Trophoblast cell (in vitro differentiated cells and primary cell): ENCODE measurements at regions not wholly inside any gene's neighbourhood (a gene's known extent, or its start where the extent isn't known, plus 50 kb on each side); places are given as distances from the start of the nearest gene placed in this dataset.

Source experiments
- DNase-seq, 2 donors: peaks; one replicate each; pipeline ENCODE4 v3.0.0-alpha.2; 2016
- H2AFZ ChIP-seq: 2 replicates; pipeline ENCODE4 v1.6.1; 2013; ENCODE audit warnings: low read length, moderate library complexity, mild to moderate bottlenecking; ENCODE audit not compliant: insufficient read depth, poor library complexity
- H2AK5ac ChIP-seq: 2 replicates; pipeline ENCODE4 v1.6.1; 2013; ENCODE audit warnings: mild to moderate bottlenecking, low read length
- H2BK120ac ChIP-seq: 2 replicates; pipeline ENCODE4 v1.6.1; 2013; ENCODE audit warnings: low read length, mild to moderate bottlenecking, moderate library complexity; ENCODE audit not compliant: insufficient read depth, poor library complexity
- H2BK12ac ChIP-seq: 2 replicates; pipeline ENCODE4 v1.6.1; 2013; ENCODE audit warnings: mild to moderate bottlenecking, low read length, moderate library complexity
- H2BK5ac ChIP-seq: 2 replicates; pipeline ENCODE4 v1.6.1; 2013; ENCODE audit warnings: low read length, low read depth, moderate library complexity, mild to moderate bottlenecking; ENCODE audit not compliant: poor library complexity
- H3K14ac ChIP-seq: 2 replicates; pipeline ENCODE4 v1.6.1; 2013; ENCODE audit warnings: mild to moderate bottlenecking, low read length
- H3K18ac ChIP-seq: 2 replicates; pipeline ENCODE4 v1.6.1; 2013; ENCODE audit warnings: mild to moderate bottlenecking, low read length
- H3K23ac ChIP-seq: 2 replicates; pipeline ENCODE4 v1.6.1; 2013; ENCODE audit warnings: low read length
- H3K27ac ChIP-seq: 2 replicates; pipeline ENCODE4 v1.5.1; 2013; ENCODE audit warnings: low read depth, mild to moderate bottlenecking, inconsistent platforms, low read length, moderate library complexity
- H3K27me3 ChIP-seq: 2 replicates; pipeline ENCODE4 v1.6.1; 2013; ENCODE audit warnings: inconsistent platforms, mild to moderate bottlenecking, low read length, moderate library complexity; ENCODE audit not compliant: insufficient read depth
- H3K36me3 ChIP-seq, 2 experiments: 1 replicate in 1 of 2; 2 replicates in 1 of 2; pipeline ENCODE4 v1.6.1; 2013; ENCODE audit warnings: low read length in 2 of 2, mild to moderate bottlenecking in 2 of 2, moderate library complexity in 1 of 2; ENCODE audit not compliant: insufficient read depth in 2 of 2, control insufficient read depth in 1 of 2
- H3K4ac ChIP-seq: 2 replicates; pipeline ENCODE4 v1.6.1; 2013; ENCODE audit warnings: low read depth, mild to moderate bottlenecking, low read length, moderate library complexity
- H3K4me1 ChIP-seq, 2 experiments: 1 replicate in 1 of 2; 2 replicates in 1 of 2; pipeline ENCODE4 v1.6.1; 2013; ENCODE audit warnings: low read length in 2 of 2, mild to moderate bottlenecking in 2 of 2, moderate library complexity in 1 of 2; ENCODE audit not compliant: insufficient read depth in 2 of 2, control insufficient read depth in 1 of 2
- H3K4me2 ChIP-seq: 2 replicates; pipeline ENCODE4 v1.6.1; 2013; ENCODE audit warnings: inconsistent platforms, mild to moderate bottlenecking, low read length, moderate library complexity
- H3K4me3 ChIP-seq: 2 replicates; pipeline ENCODE4 v1.5.1; 2013; ENCODE audit warnings: mild to moderate bottlenecking, low read depth, low read length, inconsistent platforms
- H3K79me1 ChIP-seq: one replicate; pipeline ENCODE4 v1.6.1; 2013; ENCODE audit warnings: low read length
- H3K79me2 ChIP-seq: 2 replicates; pipeline ENCODE4 v1.6.1; 2013; ENCODE audit warnings: low read length, mild to moderate bottlenecking; ENCODE audit not compliant: control insufficient read depth, insufficient read depth, poor library complexity
- H3K9ac ChIP-seq: 2 replicates; pipeline ENCODE4 v1.6.1; 2013; ENCODE audit warnings: mild to moderate bottlenecking, low read length
- H3K9me3 ChIP-seq: 2 replicates; pipeline ENCODE4 v1.6.1; 2013; ENCODE audit warnings: low read depth, mild to moderate bottlenecking, control low read depth, inconsistent platforms, low read length; ENCODE audit not compliant: insufficient read depth
- H4K12ac ChIP-seq: 2 replicates; pipeline ENCODE4 v1.6.1; 2013; ENCODE audit warnings: low read depth, mild to moderate bottlenecking, low read length, moderate library complexity
- H4K8ac ChIP-seq: 2 replicates; pipeline ENCODE4 v1.6.1; 2013; ENCODE audit warnings: low read depth, mild to moderate bottlenecking, low read length, moderate library complexity
- H4K91ac ChIP-seq: one replicate; pipeline ENCODE4 v1.6.1; 2013; ENCODE audit warnings: low read depth, mild to moderate bottlenecking, low read length, moderate library complexity
- WGBS: extraction: QIAGEN DNeasy Blood & Tissue Kit; methylation state at CpG from one replicate; pipeline ENCODE4 v1.1.7; 2013; ENCODE audit warnings: missing lambda C conversion rate; ENCODE audit not compliant: insufficient read length, insufficient coverage; ENCODE audit errors: extremely low coverage; 5-methylcytosine and 5-hydroxymethylcytosine counted together

DNA sequence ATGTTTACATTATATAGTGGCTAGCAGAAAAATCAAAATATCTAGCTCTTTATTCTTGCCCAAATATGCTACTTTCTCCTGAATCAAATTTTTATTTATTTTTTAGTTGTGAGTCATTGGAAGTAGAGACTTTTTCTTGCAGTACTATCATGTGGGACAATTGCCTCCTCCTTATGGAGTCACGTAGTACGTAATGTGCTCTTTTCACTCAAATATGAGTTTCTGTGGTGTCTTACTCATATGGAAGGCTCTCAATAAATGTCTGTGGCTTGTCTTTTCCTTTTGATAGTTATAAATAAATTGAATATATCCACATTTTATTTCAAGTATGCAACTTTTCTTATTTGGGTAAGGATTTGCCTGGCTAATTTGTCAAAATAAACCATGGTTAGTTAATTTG is 1411.0 kb upstream of the SLC10A2 start:
- Histone ChIP-seq H3K9ac (no peak overlapping the region), H3K4ac (no peak overlapping the region), H4K91ac (no peak overlapping the region), H3K36me3 (no peaks in the 10 kb centered on the region), H3K23ac (no peak overlapping the region), H4K8ac (no peak overlapping the region), H2BK5ac (no peak overlapping the region), H3K4me2 (no peak overlapping the region), H4K12ac (no peak overlapping the region), H3K79me2 (no peaks in the 10 kb centered on the region), H3K9me3 (no peaks in the 10 kb centered on the region), H3K27ac (no peak overlapping the region), H3K4me3 (no peak overlapping the region), H3K4me1 (no peaks in the 10 kb centered on the region), H2AK5ac (no peak overlapping the region), H2AFZ (no peak overlapping the region), H3K18ac (no peak overlapping the region), H2BK12ac (no peak overlapping the region), H3K14ac (no peak overlapping the region), H3K79me1 (no peaks in the 10 kb centered on the region), H2BK120ac (no peak overlapping the region), H3K27me3 (no peaks in the 10 kb centered on the region)
- WGBS = no CpG with 5 or more reads among the region's 2 CpGs
- no peak for DNase-seq

DNA sequence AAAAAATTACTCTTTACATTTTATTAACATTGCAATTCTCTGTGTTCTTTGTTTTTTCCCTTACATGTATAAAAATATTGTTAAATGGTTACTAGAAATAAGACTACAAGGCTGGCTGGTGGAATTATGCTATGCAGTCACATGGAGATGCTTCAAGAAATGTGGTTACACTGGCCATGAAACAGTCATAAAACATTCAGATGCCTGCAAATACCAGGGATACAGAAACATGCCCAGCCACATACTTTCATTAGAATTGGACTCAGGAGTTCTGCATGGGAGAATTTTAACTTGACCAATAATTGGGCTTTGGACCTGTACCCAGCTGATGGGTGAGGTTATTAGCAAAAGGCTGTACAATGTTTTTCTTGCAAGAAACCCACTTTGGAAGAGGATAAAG is 1407.7 kb upstream of the SLC10A2 start:
- H3K4me2 ChIP-seq = no peak overlapping the region
- no peak overlapping the region for H3K23ac ChIP-seq
- no peaks in the 10 kb centered on the region for H3K4me1 ChIP-seq
- no peak overlapping the region for H3K9ac ChIP-seq
- H2BK120ac ChIP-seq = no peak overlapping the region
- no peak overlapping the region for H4K91ac ChIP-seq
- H3K27me3 ChIP-seq = no peaks in the 10 kb centered on the region
- H3K18ac ChIP-seq = no peak overlapping the region
- no peak overlapping the region for H2AFZ ChIP-seq
- no peak overlapping the region for H3K27ac ChIP-seq
- H3K36me3 ChIP-seq = no peaks in the 10 kb centered on the region
- H3K4me3 ChIP-seq = no peak overlapping the region
- no peak overlapping the region for H2AK5ac ChIP-seq
- no peak overlapping the region for H2BK12ac ChIP-seq
- H3K14ac ChIP-seq = no peak overlapping the region
- H3K4ac ChIP-seq = no peak overlapping the region
- no peaks in the 10 kb centered on the region for H3K79me2 ChIP-seq
- no peaks in the 10 kb centered on the region for H3K79me1 ChIP-seq
- H2BK5ac ChIP-seq = no peak overlapping the region
- no peak for DNase-seq
- H3K9me3 ChIP-seq = no peaks in the 10 kb centered on the region
- no peak overlapping the region for H4K8ac ChIP-seq
- H4K12ac ChIP-seq = no peak overlapping the region

DNA sequence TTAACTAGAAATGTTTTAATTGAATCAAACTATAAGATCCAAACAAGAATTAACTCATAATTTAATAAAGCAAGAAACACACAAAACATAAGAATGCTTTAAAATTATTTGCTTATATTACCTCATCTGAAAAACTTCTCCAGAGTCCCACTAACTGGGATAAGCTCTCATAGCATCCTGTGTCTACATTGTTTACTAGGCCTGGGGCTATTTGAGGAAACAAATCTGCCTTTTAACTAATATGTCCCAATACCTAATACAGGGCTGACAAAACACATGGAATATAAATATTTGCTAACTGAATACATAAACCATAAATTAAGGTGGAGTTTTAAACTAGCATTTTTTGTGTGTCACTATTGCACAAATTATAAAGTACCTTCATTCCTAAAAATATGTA is 1399.8 kb upstream of the SLC10A2 start:
- Histone ChIP-seq H2BK12ac (no peak overlapping the region), H2AFZ (no peak overlapping the region), H3K27me3 (no peaks in the 10 kb centered on the region), H3K23ac (no peak overlapping the region), H3K9me3 (no peaks in the 10 kb centered on the region), H3K4me3 (no peak overlapping the region), H4K91ac (no peak overlapping the region), H2BK120ac (no peak overlapping the region), H4K8ac (no peak overlapping the region), H3K4me1 (no peaks in the 10 kb centered on the region), H3K4me2 (no peak overlapping the region), H3K79me1 (no peaks in the 10 kb centered on the region), H3K27ac (no peak overlapping the region), H2AK5ac (no peak overlapping the region), H3K14ac (no peak overlapping the region), H3K4ac (no peak overlapping the region), H3K79me2 (no peaks in the 10 kb centered on the region), H4K12ac (no peak overlapping the region), H3K18ac (no peak overlapping the region), H2BK5ac (no peak overlapping the region), H3K9ac (no peak overlapping the region), H3K36me3 (no peaks in the 10 kb centered on the region)
- peak in 1 of 2 donors; percentile 15 for DNase-seq

- Histone ChIP-seq H3K9ac (no peak overlapping the region), H3K27me3 (no peaks in the 10 kb centered on the region), H3K27ac (no peak overlapping the region), H3K4me3 (no peak overlapping the region), H3K4ac (no peak overlapping the region), H2BK120ac (no peak overlapping the region), H2BK12ac (no peak overlapping the region), H3K18ac (no peak overlapping the region), H3K79me1 (no peaks in the 10 kb centered on the region), H3K23ac (no peak overlapping the region), H4K12ac (no peak overlapping the region), H4K8ac (no peak overlapping the region), H4K91ac (no peak overlapping the region), H3K79me2 (no peaks in the 10 kb centered on the region), H2AFZ (no peak overlapping the region), H3K4me1 (no peaks in the 10 kb centered on the region), H3K36me3 (no peaks in the 10 kb centered on the region), H3K14ac (no peak overlapping the region), H3K4me2 (no peak overlapping the region), H3K9me3 (no peaks in the 10 kb centered on the region), H2BK5ac (no peak overlapping the region), H2AK5ac (no peak overlapping the region)
- WGBS = no CpG with 5 or more reads among the region's 4 CpGs
- no peak for DNase-seq
Observed at GRCh38 chr13:104461049-104461448, 1394.8 kb upstream of the SLC10A2 start.

DNA sequence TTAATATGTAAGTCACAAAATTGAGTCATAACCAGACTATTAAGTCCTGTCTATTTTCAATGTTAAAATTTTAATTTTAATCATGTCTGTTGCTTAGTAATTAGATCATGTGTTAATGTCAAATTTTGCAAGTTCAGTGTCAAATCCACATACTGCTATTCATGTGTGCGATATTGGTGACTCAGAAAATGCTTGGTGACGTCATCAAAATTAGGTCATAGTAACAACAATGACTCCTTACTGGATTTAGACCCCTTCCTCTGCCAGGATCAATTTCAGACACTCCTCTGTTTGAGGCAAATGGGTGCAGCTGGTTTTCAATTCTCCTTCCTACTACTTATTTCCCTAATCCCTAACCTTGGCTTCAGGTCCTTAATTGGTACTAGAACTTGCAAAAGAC is 1394.3 kb upstream of the SLC10A2 start:
- no peaks in the 10 kb centered on the region for H3K4me1 ChIP-seq
- H3K4ac ChIP-seq = no peak overlapping the region
- H3K14ac ChIP-seq = no peak overlapping the region
- no peak overlapping the region for H3K23ac ChIP-seq
- H2BK120ac ChIP-seq = no peak overlapping the region
- no peak overlapping the region for H4K12ac ChIP-seq
- no peak overlapping the region for H2AFZ ChIP-seq
- H2BK5ac ChIP-seq = no peak overlapping the region
- no peak overlapping the region for H2AK5ac ChIP-seq
- peak in 1 of 2 donors; percentile 1 for DNase-seq
- H3K79me1 ChIP-seq = no peaks in the 10 kb centered on the region
- no peak overlapping the region for H2BK12ac ChIP-seq
- no peak overlapping the region for H3K18ac ChIP-seq
- no peaks in the 10 kb centered on the region for H3K36me3 ChIP-seq
- WGBS = no CpG with 5 or more reads among the region's 2 CpGs
- no peak overlapping the region for H3K9ac ChIP-seq
- no peak overlapping the region for H4K91ac ChIP-seq
- no peaks in the 10 kb centered on the region for H3K9me3 ChIP-seq
- no peaks in the 10 kb centered on the region for H3K27me3 ChIP-seq
- H3K4me3 ChIP-seq = no peak overlapping the region
- H3K27ac ChIP-seq = no peak overlapping the region
- no peaks in the 10 kb centered on the region for H3K79me2 ChIP-seq
- no peak overlapping the region for H4K8ac ChIP-seq
- no peak overlapping the region for H3K4me2 ChIP-seq
